Astrocyte (in vitro differentiated cells and primary cell): ENCODE measurements at regions not wholly inside any gene's neighbourhood (a gene's known extent, or its start where the extent isn't known, plus 50 kb on each side); places are given as distances from the start of the nearest gene placed in this dataset.

Experiments
- EZH2 ChIP-seq: IDR thresholded peaks from 2 replicates; pipeline ENCODE4 v1.6.1; 2012; ENCODE audit warnings: mild to moderate bottlenecking, low read length, inconsistent platforms; ENCODE audit not compliant: insufficient read depth
- TF ChIP-seq, protein P1 (sequence below): IDR thresholded peaks from 2 replicates; pipeline ENCODE4 v1.5.1; 2011; ENCODE audit warnings: low read depth, mild to moderate bottlenecking, inconsistent platforms, low read length, moderate library complexity; ENCODE audit not compliant: insufficient read depth

- TF ChIP-seq, protein P1, sequence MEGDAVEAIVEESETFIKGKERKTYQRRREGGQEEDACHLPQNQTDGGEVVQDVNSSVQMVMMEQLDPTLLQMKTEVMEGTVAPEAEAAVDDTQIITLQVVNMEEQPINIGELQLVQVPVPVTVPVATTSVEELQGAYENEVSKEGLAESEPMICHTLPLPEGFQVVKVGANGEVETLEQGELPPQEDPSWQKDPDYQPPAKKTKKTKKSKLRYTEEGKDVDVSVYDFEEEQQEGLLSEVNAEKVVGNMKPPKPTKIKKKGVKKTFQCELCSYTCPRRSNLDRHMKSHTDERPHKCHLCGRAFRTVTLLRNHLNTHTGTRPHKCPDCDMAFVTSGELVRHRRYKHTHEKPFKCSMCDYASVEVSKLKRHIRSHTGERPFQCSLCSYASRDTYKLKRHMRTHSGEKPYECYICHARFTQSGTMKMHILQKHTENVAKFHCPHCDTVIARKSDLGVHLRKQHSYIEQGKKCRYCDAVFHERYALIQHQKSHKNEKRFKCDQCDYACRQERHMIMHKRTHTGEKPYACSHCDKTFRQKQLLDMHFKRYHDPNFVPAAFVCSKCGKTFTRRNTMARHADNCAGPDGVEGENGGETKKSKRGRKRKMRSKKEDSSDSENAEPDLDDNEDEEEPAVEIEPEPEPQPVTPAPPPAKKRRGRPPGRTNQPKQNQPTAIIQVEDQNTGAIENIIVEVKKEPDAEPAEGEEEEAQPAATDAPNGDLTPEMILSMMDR: no peak
- TF ChIP-seq EZH2: no peak
Measured at GRCh38 chr1:239558559-239558958, 172.2 kb downstream of the CHRM3 start.
